ENCODE measurements at regions not wholly inside any gene's neighbourhood (a gene's known extent, or its start where the extent isn't known, plus 50 kb on each side); places are given as distances from the start of the nearest gene placed in this dataset.

DNA sequence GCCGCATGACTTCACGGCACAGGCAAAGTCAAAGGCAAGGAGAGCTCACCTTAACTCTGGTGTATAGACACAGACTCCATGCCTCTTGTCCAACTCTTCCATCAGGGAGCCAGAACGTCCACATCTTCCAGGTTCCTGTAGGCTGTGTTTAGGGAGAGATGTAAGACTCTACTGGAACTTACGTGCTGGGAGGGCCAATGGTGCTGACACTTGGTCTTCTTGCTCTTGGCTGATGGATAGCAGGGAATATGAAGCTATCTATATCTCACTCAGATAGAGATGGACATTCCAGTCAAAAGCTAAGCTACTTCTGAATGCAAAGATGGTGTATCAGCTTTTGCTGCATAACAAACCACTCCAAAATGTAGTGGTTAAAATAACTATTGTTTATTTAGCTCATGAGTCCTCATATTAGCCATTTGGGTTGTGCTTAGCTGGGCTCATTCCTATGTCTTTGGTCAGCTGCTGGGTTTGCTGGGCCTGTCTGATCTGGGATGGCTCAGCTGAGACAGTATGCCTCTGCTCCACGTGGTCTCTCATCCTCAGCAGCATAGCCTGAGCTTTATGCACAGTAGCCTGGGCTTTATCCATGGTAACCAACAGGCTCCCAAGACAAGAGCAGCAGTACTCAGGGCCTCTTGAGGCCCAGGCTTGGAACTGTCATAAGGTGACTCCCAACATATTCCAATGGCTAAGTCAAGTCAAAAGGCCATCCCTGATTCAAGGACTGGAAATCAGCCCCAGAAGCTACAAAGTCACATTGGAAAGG is 111.6 kb downstream of the SNX5 start:
- peaks cover 31% of the 10 kb centered on the region in 2 experiments for H3K4me1 Mint-ChIP-seq
- H3K23me2 ChIP-seq (ENCODE audit: insufficient read length, low read depth, low read length, poor library complexity, severe bottlenecking) = no peaks in the 10 kb centered on the region
- no peak overlapping the region for H3K23ac ChIP-seq (ENCODE audit: insufficient read length, low read depth, low read length)
- H2BK5ac ChIP-seq (ENCODE audit: insufficient read length, low read length) = no peak overlapping the region
- H3K27me3 Mint-ChIP-seq (ENCODE audit: low read depth) = peaks cover 4% of the 10 kb centered on the region
- H4K5ac ChIP-seq (ENCODE audit: insufficient read length, low read depth, low read length) = no peak overlapping the region
- H2AFZ ChIP-seq (ENCODE audit: low read length) = no peak overlapping the region
- H3K27ac Mint-ChIP-seq = no peak overlapping the region
- H4K8ac ChIP-seq (replicated peaks; ENCODE audit: insufficient read length, low read depth, low read length) = no peak overlapping the region
- no peak overlapping the region for H2BK20ac ChIP-seq (ENCODE audit: low read depth, low read length, poor library complexity, severe bottlenecking)
- H3T11ph ChIP-seq (ENCODE audit: low read length) = no peak overlapping the region
- H3K9me3 ChIP-seq (ENCODE audit: control insufficient read depth, low read depth, low read length) = no peaks in the 10 kb centered on the region
- H3K4ac ChIP-seq (ENCODE audit: low read depth, low read length) = no peak overlapping the region
- no peak overlapping the region for H3K4me2 ChIP-seq (ENCODE audit: insufficient read depth, insufficient read length, low read length)
- H3K27ac ChIP-seq (ENCODE audit: insufficient read length, low read depth, low read length) = no peak overlapping the region
- no peak overlapping the region for H2AK5ac ChIP-seq (ENCODE audit: insufficient read length, low read length)
- no peak overlapping the region for H3K9ac ChIP-seq (ENCODE audit: extremely low read depth, insufficient read length, low read length)
- no peak overlapping the region for H3K14ac ChIP-seq (ENCODE audit: insufficient read depth, low read length)
- H2BK12ac ChIP-seq (ENCODE audit: insufficient read length, low read depth, low read length) = no peak overlapping the region
- H4K91ac ChIP-seq (ENCODE audit: insufficient read length, low read depth, low read length) = no peak overlapping the region
- no peak overlapping the region for H2BK120ac ChIP-seq (ENCODE audit: low read depth, low read length, poor library complexity, severe bottlenecking)
- DNase-seq = no peak
- H3K27me3 ChIP-seq (ENCODE audit: insufficient read depth, low read length) = no peaks in the 10 kb centered on the region
- TF ChIP-seq, protein P1, sequence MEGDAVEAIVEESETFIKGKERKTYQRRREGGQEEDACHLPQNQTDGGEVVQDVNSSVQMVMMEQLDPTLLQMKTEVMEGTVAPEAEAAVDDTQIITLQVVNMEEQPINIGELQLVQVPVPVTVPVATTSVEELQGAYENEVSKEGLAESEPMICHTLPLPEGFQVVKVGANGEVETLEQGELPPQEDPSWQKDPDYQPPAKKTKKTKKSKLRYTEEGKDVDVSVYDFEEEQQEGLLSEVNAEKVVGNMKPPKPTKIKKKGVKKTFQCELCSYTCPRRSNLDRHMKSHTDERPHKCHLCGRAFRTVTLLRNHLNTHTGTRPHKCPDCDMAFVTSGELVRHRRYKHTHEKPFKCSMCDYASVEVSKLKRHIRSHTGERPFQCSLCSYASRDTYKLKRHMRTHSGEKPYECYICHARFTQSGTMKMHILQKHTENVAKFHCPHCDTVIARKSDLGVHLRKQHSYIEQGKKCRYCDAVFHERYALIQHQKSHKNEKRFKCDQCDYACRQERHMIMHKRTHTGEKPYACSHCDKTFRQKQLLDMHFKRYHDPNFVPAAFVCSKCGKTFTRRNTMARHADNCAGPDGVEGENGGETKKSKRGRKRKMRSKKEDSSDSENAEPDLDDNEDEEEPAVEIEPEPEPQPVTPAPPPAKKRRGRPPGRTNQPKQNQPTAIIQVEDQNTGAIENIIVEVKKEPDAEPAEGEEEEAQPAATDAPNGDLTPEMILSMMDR (conservative IDR thresholded peaks at IDR 0.05) = no peak
- H3K4me3 Mint-ChIP-seq = no peak overlapping the region; a peak in 1 of 5 replicates
- 0 out of 5 replicates have a peak, but pooled peaks cover 0 to 2% of the 10 kb centered on the region in 2 experiments for H3K9me3 Mint-ChIP-seq
- H3K79me2 ChIP-seq (ENCODE audit: insufficient read depth, low read length) = no peaks in the 10 kb centered on the region
- no peak overlapping the region for H3K56ac ChIP-seq (ENCODE audit: insufficient read length, low read depth, low read length)
- H2BK15ac ChIP-seq (ENCODE audit: low read depth, low read length) = no peak overlapping the region
- H3K36me3 Mint-ChIP-seq (ENCODE audit: insufficient read depth in 1 of 3, low read depth in 3 of 3) = no peaks in the 10 kb centered on the region
- H3K4me1 ChIP-seq (ENCODE audit: insufficient read depth, low read length) = peaks cover 12% of the 10 kb centered on the region; the same call in 1 of the 2 replicates
- no CpG with 5 or more reads among the region's 5 CpGs for WGBS (ENCODE audit: extremely low coverage, insufficient read length, low lambda C conversion rate)
- H3K79me1 ChIP-seq (ENCODE audit: insufficient read depth, low read depth, low read length, poor library complexity, severe bottlenecking) = no peaks in the 10 kb centered on the region
- H3K18ac ChIP-seq (ENCODE audit: insufficient read length, low read depth, low read length) = no peak overlapping the region
- no peaks in the 10 kb centered on the region for H4K20me1 ChIP-seq (ENCODE audit: control insufficient read depth, insufficient read depth, insufficient read length)

Data from H9 (cell line).